ENCODE measurements at regions not wholly inside any gene's neighbourhood (a gene's known extent, or its start where the extent isn't known, plus 50 kb on each side); places are given as distances from the start of the nearest gene placed in this dataset.

DNA sequence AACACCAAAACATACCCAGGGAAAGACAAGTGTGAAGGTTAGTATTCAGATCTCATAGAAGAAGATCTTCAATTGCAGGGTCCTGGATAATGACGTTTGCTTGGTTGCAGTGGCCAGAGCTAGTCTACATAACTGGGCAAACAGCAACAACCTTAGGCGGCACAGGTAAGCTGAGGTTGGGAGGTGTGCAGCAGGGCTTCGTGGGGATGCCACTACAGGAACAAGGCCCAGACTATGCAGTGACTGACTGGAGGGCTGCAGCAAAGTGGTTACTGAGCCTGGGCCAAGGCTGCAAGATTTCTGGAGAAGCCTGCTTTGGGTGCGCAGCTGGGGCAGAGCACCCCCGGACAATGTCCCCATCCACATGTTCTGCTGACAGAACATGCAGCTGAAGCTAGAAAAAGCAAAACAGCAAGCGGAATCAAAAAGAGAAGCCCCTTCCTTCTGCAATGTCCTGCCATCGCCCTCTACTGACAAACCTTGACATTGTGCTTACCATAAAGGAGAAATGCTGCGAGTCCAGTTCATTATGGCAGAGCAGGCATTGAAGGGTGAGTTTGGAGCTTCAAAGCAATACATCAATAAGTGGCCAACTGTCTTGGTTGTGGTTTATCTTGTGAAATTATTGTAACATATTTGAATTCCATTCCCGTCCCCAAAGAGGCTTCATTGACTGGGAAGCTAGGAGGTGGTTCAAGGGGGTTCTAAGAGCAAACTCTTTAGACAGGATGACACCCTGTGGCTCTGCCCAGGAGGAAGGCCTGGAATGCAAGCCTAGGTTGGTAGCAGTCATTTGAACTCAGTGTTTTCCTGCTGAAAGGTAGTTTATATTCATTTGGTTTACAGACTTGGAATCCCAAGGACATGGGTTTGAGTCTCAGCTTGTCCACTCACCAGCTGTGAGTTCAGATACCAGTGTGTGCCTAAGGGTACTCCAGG is 217.0 kb downstream of the PDCD6IP start:
- TF ChIP-seq, protein P1, sequence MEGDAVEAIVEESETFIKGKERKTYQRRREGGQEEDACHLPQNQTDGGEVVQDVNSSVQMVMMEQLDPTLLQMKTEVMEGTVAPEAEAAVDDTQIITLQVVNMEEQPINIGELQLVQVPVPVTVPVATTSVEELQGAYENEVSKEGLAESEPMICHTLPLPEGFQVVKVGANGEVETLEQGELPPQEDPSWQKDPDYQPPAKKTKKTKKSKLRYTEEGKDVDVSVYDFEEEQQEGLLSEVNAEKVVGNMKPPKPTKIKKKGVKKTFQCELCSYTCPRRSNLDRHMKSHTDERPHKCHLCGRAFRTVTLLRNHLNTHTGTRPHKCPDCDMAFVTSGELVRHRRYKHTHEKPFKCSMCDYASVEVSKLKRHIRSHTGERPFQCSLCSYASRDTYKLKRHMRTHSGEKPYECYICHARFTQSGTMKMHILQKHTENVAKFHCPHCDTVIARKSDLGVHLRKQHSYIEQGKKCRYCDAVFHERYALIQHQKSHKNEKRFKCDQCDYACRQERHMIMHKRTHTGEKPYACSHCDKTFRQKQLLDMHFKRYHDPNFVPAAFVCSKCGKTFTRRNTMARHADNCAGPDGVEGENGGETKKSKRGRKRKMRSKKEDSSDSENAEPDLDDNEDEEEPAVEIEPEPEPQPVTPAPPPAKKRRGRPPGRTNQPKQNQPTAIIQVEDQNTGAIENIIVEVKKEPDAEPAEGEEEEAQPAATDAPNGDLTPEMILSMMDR (IDR thresholded peaks at IDR 0.05): no peak
- TF ChIP-seq EZH2 (IDR thresholded peaks at IDR 0.05; ENCODE audit: borderline replicate concordance, insufficient read depth, low read depth, low read length, poor library complexity, severe bottlenecking): no peak
